ENCODE measurements at regions not wholly inside any gene's neighbourhood (a gene's known extent, or its start where the extent isn't known, plus 50 kb on each side); places are given as distances from the start of the nearest gene placed in this dataset.
"Not testable (repeated sequence)": the region's sequence is repeated elsewhere in the genome, so short reads cannot be mapped to it uniquely, and the experiment has no call there.

DNA sequence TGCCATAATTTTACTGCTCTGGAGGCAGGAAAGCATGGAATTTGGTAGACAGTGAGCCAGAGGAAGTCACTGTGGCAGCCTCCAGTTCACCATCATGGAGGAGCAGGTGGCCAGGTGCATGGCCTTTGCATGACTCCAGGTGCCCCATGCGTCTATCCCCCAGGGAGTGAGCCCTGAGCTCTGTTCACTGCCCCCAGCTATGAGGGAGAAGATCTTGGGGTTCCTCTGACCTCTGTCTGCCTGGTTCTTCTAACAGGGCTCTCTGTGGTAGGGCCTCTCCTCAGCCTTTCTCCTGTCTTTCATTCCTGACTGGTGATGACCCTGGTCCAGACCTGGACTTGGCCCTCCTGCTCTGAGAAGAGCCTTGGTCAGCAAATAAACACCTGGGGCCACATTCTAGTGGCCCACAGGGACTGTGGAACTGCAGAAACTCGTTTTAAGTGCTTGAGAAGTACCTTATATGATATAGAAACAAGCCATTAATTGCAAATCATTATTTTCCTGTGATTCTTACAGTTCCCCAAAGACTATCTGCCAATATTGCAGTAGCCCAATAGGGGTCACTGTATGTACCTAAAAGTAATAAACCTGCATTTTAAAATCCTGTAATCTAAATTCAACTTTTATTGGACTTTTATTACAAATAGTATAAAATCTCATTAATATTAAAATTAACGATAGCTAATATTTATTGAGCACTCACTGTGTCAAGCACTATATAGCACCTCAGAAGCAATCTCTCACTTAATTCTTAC is 120.0 kb upstream of the SYT13 start:
- TF ChIP-seq, protein P1, sequence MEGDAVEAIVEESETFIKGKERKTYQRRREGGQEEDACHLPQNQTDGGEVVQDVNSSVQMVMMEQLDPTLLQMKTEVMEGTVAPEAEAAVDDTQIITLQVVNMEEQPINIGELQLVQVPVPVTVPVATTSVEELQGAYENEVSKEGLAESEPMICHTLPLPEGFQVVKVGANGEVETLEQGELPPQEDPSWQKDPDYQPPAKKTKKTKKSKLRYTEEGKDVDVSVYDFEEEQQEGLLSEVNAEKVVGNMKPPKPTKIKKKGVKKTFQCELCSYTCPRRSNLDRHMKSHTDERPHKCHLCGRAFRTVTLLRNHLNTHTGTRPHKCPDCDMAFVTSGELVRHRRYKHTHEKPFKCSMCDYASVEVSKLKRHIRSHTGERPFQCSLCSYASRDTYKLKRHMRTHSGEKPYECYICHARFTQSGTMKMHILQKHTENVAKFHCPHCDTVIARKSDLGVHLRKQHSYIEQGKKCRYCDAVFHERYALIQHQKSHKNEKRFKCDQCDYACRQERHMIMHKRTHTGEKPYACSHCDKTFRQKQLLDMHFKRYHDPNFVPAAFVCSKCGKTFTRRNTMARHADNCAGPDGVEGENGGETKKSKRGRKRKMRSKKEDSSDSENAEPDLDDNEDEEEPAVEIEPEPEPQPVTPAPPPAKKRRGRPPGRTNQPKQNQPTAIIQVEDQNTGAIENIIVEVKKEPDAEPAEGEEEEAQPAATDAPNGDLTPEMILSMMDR (conservative IDR thresholded peaks at IDR 0.05) = peak; percentile 70
- no peaks in the 10 kb centered on the region for H4K20me1 ChIP-seq (ENCODE audit: control insufficient read depth, insufficient read depth, insufficient read length)

DNA sequence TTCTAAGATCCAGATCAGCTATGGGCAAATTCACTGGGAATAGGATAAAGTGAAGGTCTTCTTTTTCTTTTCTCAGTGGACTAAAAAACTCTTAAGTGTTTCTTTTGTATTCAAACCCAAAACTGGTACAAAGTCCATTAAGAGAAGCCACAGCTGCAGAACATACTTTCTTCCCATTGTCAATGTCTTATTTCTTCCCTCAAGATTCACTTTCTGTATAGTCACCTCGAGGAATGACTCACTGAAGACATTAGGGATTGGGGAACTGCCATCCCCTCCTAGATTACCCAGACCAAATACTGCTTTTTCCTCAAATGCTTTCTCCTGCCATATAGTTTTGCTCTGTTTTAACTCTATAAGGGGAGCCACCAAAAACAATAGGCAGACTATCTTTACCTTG is 117.4 kb upstream of the SYT13 start:
- not testable (repeated sequence) for H2AFZ ChIP-seq (ENCODE audit: low read length); H3K79me2 ChIP-seq (ENCODE audit: insufficient read depth, low read length); H4K20me1 ChIP-seq (ENCODE audit: control insufficient read depth, insufficient read depth, insufficient read length); H3K27ac Mint-ChIP-seq; H4K91ac ChIP-seq (ENCODE audit: insufficient read length, low read depth, low read length); H2BK120ac ChIP-seq (ENCODE audit: low read depth, low read length, poor library complexity, severe bottlenecking); H2AK5ac ChIP-seq (ENCODE audit: insufficient read length, low read length); H3K27me3 ChIP-seq (ENCODE audit: insufficient read depth, low read length); H3K9ac ChIP-seq (ENCODE audit: extremely low read depth, insufficient read length, low read length); H3K27ac ChIP-seq (ENCODE audit: insufficient read length, low read depth, low read length); H3K36me3 Mint-ChIP-seq (ENCODE audit: insufficient read depth in 1 of 3, low read depth in 3 of 3); H2BK5ac ChIP-seq (ENCODE audit: insufficient read length, low read length); H3K23me2 ChIP-seq (ENCODE audit: insufficient read length, low read depth, low read length, poor library complexity, severe bottlenecking); H4K8ac ChIP-seq (replicated peaks; ENCODE audit: insufficient read length, low read depth, low read length); H2BK20ac ChIP-seq (ENCODE audit: low read depth, low read length, poor library complexity, severe bottlenecking); H3K4me2 ChIP-seq (ENCODE audit: insufficient read depth, insufficient read length, low read length); H4K5ac ChIP-seq (ENCODE audit: insufficient read length, low read depth, low read length); H3K56ac ChIP-seq (ENCODE audit: insufficient read length, low read depth, low read length); H2BK15ac ChIP-seq (ENCODE audit: low read depth, low read length); DNase-seq; H3K23ac ChIP-seq (ENCODE audit: insufficient read length, low read depth, low read length); H2BK12ac ChIP-seq (ENCODE audit: insufficient read length, low read depth, low read length); H3K18ac ChIP-seq (ENCODE audit: insufficient read length, low read depth, low read length); H3K4me3 Mint-ChIP-seq; H3K4me1 ChIP-seq (ENCODE audit: insufficient read depth, low read length); H3K9me3 Mint-ChIP-seq; H3K9me3 ChIP-seq (ENCODE audit: control insufficient read depth, low read depth, low read length); H3K79me1 ChIP-seq (ENCODE audit: insufficient read depth, low read depth, low read length, poor library complexity, severe bottlenecking); H3K4ac ChIP-seq (ENCODE audit: low read depth, low read length); H3K14ac ChIP-seq (ENCODE audit: insufficient read depth, low read length); H3T11ph ChIP-seq (ENCODE audit: low read length)
- WGBS (ENCODE audit: extremely low coverage, insufficient read length, low lambda C conversion rate) = no CpG with 5 or more reads among the region's 1 CpG
- H3K4me1 Mint-ChIP-seq = peaks cover 11 to 12% of the 10 kb centered on the region in 2 experiments
- H3K27me3 Mint-ChIP-seq (ENCODE audit: low read depth) = peaks cover 12% of the 10 kb centered on the region

More for the DNA sequence above, 120.0 kb upstream of the SYT13 start:
- no peak overlapping the region for H3K18ac ChIP-seq (ENCODE audit: insufficient read length, low read depth, low read length)
- H3K79me2 ChIP-seq (ENCODE audit: insufficient read depth, low read length) = no peaks in the 10 kb centered on the region
- no peak overlapping the region for H3K23ac ChIP-seq (ENCODE audit: insufficient read length, low read depth, low read length)
- H3K14ac ChIP-seq (ENCODE audit: insufficient read depth, low read length) = no peak overlapping the region
- H3K27me3 ChIP-seq (ENCODE audit: insufficient read depth, low read length) = no peaks in the 10 kb centered on the region
- no peaks in the 10 kb centered on the region for H3K23me2 ChIP-seq (ENCODE audit: insufficient read length, low read depth, low read length, poor library complexity, severe bottlenecking)
- no peak overlapping the region for H3K27ac ChIP-seq (ENCODE audit: insufficient read length, low read depth, low read length)
- H3K4me2 ChIP-seq (ENCODE audit: insufficient read depth, insufficient read length, low read length) = no peak overlapping the region
- Mint-ChIP-seq H3K9me3 (no peaks in the 10 kb centered on the region), H3K27ac (no peak overlapping the region), H3K27me3 (ENCODE audit: low read depth) (peaks cover 16% of the 10 kb centered on the region), H3K36me3 (ENCODE audit: insufficient read depth in 1 of 3, low read depth in 3 of 3) (no peaks in the 10 kb centered on the region), H3K4me1 (peaks cover 17 to 23% of the 10 kb centered on the region in 2 experiments), H3K4me3 (no peak overlapping the region)
- no peaks in the 10 kb centered on the region for H3K79me1 ChIP-seq (ENCODE audit: insufficient read depth, low read depth, low read length, poor library complexity, severe bottlenecking)
- H3K4ac ChIP-seq (ENCODE audit: low read depth, low read length) = no peak overlapping the region
- H3K9me3 ChIP-seq (ENCODE audit: control insufficient read depth, low read depth, low read length) = no peaks in the 10 kb centered on the region
- H3T11ph ChIP-seq (ENCODE audit: low read length) = no peak overlapping the region
- DNase-seq = no peak
- no peak overlapping the region for H3K9ac ChIP-seq (ENCODE audit: extremely low read depth, insufficient read length, low read length)
- H2AK5ac ChIP-seq (ENCODE audit: insufficient read length, low read length) = no peak overlapping the region
- no peak overlapping the region for H4K91ac ChIP-seq (ENCODE audit: insufficient read length, low read depth, low read length)
- no peak overlapping the region for H2BK120ac ChIP-seq (ENCODE audit: low read depth, low read length, poor library complexity, severe bottlenecking)
- no peak overlapping the region for H2BK12ac ChIP-seq (ENCODE audit: insufficient read length, low read depth, low read length)
- no CpG with 5 or more reads among the region's 3 CpGs for WGBS (ENCODE audit: extremely low coverage, insufficient read length, low lambda C conversion rate)
- peaks cover 7% of the 10 kb centered on the region; the same call in 1 of the 2 replicates for H3K4me1 ChIP-seq (ENCODE audit: insufficient read depth, low read length)
- H2BK5ac ChIP-seq (ENCODE audit: insufficient read length, low read length) = no peak overlapping the region
- H3K56ac ChIP-seq (ENCODE audit: insufficient read length, low read depth, low read length) = no peak overlapping the region
- H2BK15ac ChIP-seq (ENCODE audit: low read depth, low read length) = no peak overlapping the region
- no peak overlapping the region for H2AFZ ChIP-seq (ENCODE audit: low read length)
- no peak overlapping the region for H2BK20ac ChIP-seq (ENCODE audit: low read depth, low read length, poor library complexity, severe bottlenecking)
- H4K8ac ChIP-seq (replicated peaks; ENCODE audit: insufficient read length, low read depth, low read length) = no peak overlapping the region
- H4K5ac ChIP-seq (ENCODE audit: insufficient read length, low read depth, low read length) = no peak overlapping the region

Measured in H9 (cell line).